ENCODE measurements at regions not wholly inside any gene's neighbourhood (a gene's known extent, or its start where the extent isn't known, plus 50 kb on each side); places are given as distances from the start of the nearest gene placed in this dataset.
"Not testable (repeated sequence)": the region's sequence is repeated elsewhere in the genome, so short reads cannot be mapped to it uniquely, and the experiment has no call there.

DNA sequence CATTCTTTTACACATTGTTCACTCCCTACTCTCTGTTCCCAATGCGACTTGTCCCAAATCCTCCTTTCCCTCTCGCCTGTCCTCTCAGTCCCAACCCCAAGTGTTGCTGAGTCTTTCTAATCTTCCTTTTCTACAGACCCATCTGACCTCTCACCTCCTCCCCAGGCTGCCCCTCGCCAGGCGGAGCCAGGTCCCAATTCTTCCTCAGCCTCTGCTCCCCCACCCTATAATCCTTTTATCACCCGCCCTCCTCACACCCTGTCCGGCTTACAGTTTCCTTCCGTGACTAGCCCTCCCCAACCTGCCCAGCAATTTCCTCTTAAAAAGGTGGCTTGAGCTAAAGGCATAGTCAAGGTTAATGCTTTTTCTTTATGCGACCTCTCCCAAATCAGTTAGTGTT is 373.4 kb downstream of the RND3 start:
- not testable (repeated sequence) for DNase-seq (ENCODE audit: low spot score); FAIRE-seq

DNA sequence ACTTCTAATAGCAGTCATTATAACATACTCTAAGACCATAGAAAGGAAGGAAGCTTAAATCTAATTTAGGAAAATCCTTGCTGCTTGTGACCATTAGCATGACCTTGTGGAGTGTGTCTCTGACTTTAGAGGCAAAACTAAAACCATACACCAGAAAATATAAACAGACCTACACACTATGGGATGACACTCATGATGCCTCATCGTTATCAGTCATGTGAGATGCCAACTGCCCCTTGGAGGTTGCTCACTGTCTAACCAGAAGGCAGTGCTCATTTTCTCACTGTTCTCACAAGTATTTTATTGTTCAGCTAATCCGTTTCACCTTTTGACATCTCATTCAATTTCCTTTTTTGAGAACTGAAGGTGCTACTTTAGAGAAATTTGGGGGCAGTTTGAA is 376.9 kb downstream of the RND3 start:
- FAIRE-seq (no peak), DNase-seq (ENCODE audit: low spot score) (no peak)

DNA sequence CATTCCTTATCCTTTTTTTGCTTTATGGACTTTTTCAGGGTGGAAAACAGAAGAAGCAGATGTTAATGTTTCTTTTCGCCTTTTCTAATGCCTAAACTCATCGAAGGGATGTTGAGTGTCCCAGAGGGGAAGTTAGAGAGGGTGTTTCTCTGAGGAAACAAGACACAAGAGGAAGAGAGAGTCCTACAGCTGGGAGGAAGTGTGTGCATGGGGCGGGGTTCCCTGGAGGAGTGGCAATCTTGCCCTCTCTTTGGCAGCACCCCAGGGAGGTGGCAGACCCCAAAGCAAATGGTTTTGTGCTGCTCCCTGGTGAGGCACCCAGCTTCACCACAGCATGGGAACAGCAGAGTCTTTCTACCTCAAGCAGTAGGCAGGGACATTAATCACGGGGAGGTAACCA is 377.6 kb downstream of the RND3 start:
- FAIRE-seq (no peak), DNase-seq (ENCODE audit: low spot score) (no peak)

GRCh38 chr2:150109028-150109427 is 378.4 kb downstream of the RND3 start:
- FAIRE-seq (no peak), DNase-seq (ENCODE audit: low spot score) (no peak)

DNA sequence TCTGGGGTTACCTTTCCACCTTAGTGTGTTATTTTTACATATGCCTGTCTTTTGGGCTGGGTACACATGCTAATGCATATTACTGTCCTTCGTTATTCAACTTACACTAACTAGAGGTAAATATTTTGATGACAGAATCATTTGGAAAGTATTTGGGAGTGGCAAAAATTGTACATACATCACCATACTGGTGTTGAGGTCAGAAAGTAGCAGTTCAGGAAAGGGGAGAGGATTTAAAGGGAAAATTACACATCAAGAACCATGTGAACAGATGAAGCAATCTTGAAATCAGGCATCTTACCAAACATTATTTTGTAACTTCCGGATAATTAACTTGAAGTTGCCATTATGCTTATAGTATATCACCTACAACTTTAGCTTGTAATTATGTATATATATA is 379.7 kb downstream of the RND3 start:
- no peak for DNase-seq (ENCODE audit: low spot score)
- FAIRE-seq, result no peak

DNA sequence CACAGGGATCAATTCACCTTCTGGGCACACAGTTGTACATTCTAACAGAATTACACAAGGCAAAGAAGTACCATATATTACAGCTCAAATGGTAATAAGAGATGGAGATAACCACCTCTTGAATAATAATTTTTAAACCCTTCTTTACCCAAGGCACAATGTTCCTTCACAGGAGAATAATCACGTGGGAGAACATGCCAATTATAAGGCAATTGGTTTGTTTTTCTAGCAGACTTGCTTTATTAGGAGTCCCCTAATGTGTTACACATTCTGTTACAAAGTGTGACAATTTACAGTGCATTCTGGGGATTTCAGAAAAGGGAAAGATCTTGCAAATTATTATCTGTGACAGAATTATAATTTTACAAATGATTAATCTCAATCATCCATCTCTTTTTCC is 380.3 kb downstream of the RND3 start:
- FAIRE-seq (no peak), DNase-seq (ENCODE audit: low spot score) (no peak)

DNA sequence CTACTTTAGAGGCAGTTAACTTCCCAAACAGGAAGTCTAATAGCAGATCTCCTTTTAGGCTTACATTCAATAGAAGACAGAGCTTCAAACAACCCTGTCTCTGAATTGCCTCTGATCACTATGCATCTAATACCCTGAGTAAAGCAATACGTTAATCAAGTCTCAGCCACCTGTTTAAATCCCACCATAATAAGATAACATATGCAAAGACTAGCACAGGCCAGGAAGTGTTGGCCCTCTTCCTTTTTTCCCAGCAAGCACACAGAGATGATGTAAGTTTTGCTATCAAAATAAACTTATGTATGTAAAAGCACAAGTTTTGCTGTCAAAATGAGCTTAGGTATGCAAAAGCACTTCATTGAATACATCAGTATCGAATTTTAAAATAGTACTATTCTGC is 385.5 kb downstream of the RND3 start:
- FAIRE-seq (no peak), DNase-seq (ENCODE audit: low spot score) (no peak)

- FAIRE-seq, result no peak
- no peak for DNase-seq (ENCODE audit: low spot score)
Observed at GRCh38 chr2:150100834-150101233, 386.6 kb downstream of the RND3 start.

- FAIRE-seq (no peak), DNase-seq (ENCODE audit: low spot score) (no peak)
Observed at GRCh38 chr2:150100336-150100735, 387.1 kb downstream of the RND3 start.

GRCh38 chr2:150099805-150100204 is 387.7 kb downstream of the RND3 start:
- FAIRE-seq (no peak), DNase-seq (ENCODE audit: low spot score) (no peak)

GRCh38 chr2:150097901-150098531 is 389.5 kb downstream of the RND3 start:
- no peak for FAIRE-seq
- DNase-seq (ENCODE audit: low spot score), result no peak

DNA sequence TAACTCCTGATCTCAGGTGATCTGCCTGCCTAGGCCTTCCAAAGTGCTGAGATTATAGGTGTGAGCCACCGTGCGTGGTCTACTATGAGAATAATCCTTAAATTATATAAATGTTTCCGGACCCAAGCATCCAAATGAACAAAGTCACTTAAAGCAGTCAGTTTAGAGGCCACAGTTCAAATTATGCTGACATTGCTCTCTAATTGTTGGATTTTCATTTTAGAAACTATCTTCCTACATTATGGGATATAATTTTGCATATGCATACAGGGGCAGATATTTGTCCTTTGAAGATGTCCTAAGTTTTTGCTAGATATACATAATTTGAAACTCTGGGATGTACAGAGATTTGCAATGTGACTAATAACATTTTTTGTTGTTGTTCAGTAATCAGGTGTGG is 390.1 kb downstream of the RND3 start:
- FAIRE-seq (no peak), DNase-seq (ENCODE audit: low spot score) (no peak)

DNA sequence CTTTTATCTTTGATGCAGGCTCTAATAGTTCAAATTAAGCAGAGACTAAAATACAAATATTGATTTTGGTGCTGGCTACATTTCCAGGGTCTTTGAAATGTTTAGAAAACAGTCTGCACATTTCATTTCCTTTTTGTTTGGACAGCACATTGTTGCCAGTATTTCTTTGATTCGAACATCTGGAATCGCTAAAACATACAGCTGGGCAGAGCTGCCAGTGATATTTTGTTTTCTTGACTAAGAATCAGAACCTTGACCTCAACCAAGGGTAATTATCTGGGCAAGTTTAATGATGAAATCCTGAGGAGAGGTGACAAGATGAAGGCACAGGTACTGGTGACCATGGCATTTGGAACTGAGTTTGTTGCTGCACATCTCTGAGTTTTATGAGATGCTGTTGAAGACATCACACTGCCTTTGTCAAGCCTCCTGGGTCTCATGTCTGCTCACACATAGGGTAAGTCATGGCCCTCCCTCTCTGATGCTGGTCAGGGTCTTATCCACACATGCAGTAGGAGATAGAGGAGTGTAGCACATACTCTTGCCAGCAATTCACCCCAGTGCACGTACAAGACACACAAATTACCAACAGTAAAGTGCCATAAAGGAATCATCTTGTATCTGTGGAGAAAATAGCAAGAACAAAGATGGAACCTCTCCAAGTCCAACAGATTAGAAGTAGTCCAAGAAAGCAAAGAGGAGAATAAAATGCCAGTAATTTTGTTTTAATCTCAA is 391.9 kb downstream of the RND3 start:
- FAIRE-seq (no peak), DNase-seq (ENCODE audit: low spot score) (no peak)

GRCh38 chr2:150091846-150092245 is 395.6 kb downstream of the RND3 start:
- FAIRE-seq (no peak), DNase-seq (ENCODE audit: low spot score) (no peak)

- DNase-seq (ENCODE audit: low spot score), result no peak
- no peak for FAIRE-seq
Observed at GRCh38 chr2:150090031-150090430, 397.4 kb downstream of the RND3 start.

DNA sequence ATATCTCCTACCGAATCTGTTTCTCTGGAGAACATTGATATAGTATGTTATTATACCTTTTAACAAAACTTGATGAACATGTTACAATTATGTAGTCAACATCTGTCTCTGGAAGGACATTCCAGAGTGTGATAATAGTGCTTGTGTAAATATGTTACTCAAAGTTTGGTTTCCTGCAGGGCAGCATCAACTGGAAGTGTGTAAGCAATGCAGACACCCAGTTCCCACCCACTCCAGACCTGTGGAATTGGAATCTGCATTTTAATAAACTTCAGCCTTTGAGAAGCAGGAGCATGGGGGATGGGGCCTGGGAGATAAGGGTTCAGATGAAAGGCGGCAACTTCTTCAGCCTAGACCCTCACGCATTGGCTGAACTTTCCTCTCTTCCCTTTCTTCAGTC is 398.9 kb downstream of the RND3 start:
- DNase-seq (ENCODE audit: low spot score) (no peak), FAIRE-seq (no peak)

DNA sequence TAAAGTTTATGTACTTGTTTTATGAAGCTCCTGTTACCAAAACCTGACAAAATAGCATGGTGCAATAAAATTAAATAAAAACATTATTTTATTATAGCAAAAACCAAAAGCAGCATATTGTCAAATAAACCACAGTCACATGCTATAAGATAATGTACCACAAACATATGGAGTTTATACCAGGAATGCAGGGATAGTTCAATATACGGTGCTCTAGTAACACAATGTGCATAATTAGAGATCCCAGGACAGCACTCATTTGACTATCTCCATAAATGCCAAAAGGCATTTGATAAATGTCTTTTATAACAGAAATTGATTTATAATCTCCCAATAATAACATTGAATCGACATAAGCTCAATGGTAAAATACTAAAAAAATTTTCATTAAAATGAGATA is 402.0 kb downstream of the RND3 start:
- FAIRE-seq, result no peak
- no peak for DNase-seq (ENCODE audit: low spot score)

- FAIRE-seq (no peak), DNase-seq (ENCODE audit: low spot score) (no peak)
Observed at GRCh38 chr2:150081775-150082481, 405.5 kb downstream of the RND3 start.

- FAIRE-seq (no peak), DNase-seq (ENCODE audit: low spot score) (peak; percentile 69)
Observed at GRCh38 chr2:150076281-150076680, 411.2 kb downstream of the RND3 start.

GRCh38 chr2:150075831-150076230 is 411.6 kb downstream of the RND3 start:
- DNase-seq (ENCODE audit: low spot score) (peak; percentile 89), FAIRE-seq (peak; percentile 68)

DNA sequence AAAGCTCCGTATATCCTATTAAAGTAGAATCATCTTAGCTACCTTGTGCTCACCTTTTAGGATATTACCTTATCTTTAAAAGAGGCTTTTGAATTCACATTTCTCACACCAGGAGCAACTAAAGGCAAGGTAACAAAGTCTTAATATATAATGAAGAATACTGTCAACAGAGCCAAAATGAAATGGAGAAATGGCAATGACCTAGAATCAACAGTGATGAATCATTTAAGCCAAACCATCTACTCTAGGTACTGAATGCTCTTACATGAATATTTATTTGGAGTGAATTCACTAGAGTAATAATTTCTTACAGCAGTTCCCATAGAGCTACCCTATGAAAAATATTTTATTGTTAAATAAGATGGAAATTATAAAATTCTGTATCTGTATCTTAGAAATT is 421.0 kb downstream of the RND3 start:
- FAIRE-seq (no peak), DNase-seq (ENCODE audit: low spot score) (no peak)

- no peak for DNase-seq (ENCODE audit: low spot score)
Observed at GRCh38 chr2:150063931-150064548, 423.4 kb downstream of the RND3 start.

More at GRCh38 chr2:150063931-150064548, 423.4 kb downstream of the RND3 start:
- no peak for FAIRE-seq
